Stimulated activated CD8-positive, alpha-beta memory T cell treated with anti-CD3 and anti-CD28 coated beads, Interleukin-15, amount 100 ng/mL, for 4 hours (primary cell): ENCODE measurements at regions not wholly inside any gene's neighbourhood (a gene's known extent, or its start where the extent isn't known, plus 50 kb on each side); places are given as distances from the start of the nearest gene placed in this dataset.

ENCODE experiments used
- DNase-seq, 2 donors: peaks; one replicate each; pipeline ENCODE4 v3.0.0-alpha.2; 2020; ENCODE audit warnings: low read depth in 2 of 2

DNA sequence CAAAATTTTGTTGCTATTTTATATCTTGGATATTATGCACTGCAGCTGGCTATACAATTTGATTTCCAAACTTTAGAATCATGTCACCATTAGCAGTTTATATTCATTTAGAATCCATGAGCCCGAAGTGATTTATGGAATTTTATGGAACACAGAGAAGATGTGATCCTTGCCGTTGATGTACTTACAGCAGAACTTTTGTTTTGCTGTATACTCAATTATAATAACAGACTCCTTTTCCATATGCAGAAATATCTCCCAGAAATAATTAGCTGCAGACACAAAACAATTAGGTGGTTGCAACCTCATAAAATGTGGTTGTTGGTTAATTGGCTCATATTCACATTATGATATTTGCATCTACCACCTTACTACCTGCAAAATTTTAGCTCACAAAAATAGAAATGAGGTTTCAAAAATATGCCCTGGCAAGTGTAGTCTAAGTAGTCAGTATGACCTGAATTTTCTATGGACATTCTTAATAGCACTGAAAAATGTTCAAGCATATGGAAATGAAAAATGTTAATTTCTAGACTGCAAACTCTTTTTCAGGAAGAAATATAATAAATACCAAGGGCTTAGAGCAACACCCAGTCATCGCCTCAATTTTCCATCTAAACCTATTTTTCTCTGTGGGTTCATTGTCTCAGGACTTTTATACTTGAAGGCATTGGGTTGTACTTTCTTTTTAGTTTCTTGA lies 997.6 kb downstream of the MCTP2 start:
- no peak for DNase-seq

DNA sequence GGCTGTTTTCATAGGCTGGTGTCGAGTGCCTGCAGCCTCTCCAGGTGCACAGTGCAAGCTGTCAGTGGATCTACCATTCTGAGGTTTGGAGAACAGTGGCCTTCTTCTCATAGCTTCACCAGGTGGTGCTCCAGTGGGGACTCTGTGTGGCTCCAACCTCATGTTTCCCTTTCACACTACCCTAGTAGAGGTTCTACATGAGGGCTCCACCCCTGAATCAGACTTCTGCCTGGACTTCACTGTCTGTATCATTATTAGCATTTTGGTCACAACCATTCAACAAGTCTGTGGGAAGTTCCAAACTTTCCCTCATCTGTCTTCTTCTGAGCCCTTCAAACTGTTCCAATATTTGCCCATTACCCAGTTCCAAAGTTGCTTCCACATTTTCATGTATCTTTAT lies 1003.7 kb downstream of the MCTP2 start:
- no peak for DNase-seq

DNA sequence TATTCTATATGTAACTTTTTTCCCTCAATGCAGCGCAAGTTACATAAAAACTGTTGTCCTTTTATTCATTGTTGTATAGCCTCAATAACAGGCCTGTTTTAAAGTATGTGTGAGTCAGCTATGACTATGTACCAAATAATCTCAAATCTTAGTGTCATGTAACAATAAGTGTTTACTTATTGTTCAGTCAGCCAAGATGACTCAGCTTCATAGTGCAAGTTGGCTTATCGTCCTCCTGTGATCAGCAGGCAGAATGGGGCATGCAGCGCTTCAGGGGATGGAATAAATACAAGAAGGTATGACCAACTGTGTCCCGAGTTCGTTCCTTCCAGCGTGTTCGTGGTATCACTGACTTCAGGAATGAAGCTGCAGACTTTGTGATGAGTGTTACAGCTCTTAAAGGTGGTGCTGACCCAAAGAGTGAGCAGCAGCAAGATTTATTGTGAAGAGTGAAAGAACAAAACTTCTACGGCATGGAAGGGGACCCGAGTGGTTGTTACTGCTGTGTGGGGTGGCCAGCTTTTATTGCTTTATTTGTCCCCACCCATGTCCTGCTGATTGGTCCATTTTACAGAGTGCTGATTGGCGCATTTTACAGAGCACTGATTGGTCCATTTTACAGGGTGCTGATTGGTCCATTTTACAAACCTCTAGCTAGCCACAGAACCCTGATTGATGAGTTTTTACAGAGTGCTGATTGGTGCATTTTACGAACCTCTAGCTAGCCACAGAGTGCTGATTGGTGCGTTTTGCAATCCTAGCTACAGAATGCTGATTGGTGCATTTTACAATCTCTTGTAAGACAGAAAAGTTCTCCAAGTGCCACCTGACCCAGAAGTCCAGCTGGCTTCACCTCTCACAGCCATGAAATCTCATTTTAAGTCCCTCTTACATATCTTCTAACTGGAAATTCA lies 1016.0 kb downstream of the MCTP2 start:
- no peak for DNase-seq

DNA sequence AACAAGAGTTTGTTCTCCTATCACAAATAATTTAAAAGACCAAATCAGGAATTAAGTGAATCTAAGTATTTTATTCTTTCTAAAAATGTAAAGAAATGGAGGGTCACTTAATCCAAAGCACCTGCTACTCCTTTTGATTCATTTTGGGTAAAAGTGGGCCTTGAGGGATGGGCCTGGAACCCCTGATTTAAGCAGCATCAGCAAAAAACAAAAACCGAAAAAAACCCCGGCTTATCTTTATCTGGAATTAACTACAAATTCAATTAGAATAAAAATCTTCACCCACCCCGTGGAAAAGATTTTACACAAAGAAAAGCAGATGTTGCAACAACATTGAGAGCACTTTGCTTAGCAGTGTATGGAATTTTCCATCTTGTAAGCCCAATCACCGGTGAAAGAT lies 1018.2 kb downstream of the MCTP2 start:
- no peak for DNase-seq

DNA sequence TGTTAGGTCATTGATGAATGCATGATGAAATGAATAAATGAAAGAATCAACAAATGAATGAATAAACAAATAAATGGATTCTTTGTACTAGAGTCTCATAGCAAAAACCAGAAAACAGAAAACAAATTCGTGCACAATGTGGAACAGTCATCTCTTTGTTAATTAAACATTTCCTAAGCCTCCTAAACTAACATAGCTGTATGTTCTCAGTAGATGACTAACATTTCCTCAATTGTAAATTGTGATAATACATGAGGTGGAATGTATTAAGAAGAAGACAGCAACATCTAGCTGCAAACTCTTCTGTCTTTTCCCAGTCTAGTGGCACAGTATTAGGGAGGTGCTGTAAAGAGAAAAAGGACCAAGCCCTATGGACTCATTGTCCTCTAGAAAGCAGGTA lies 1021.0 kb downstream of the MCTP2 start:
- DNase-seq: no peak

DNA sequence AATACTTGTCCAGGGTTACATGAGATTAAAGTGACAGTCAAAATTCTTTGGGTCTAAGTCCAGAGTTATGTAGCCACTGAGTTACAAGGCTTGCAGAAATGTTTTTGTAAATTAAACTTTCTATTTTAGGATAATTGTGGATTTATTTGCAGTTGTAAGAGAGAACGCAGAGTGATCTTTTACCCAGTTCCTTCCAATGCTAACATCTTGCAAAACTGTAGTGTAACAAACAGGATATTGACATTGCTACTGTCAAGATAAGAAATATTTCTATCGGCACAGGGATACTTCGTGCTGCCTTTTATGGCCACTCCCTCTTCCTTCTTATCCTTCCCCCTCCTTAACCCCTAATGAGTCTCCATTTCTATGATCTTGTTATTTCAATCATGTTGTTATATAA lies 1022.9 kb downstream of the MCTP2 start:
- no peak for DNase-seq

DNA sequence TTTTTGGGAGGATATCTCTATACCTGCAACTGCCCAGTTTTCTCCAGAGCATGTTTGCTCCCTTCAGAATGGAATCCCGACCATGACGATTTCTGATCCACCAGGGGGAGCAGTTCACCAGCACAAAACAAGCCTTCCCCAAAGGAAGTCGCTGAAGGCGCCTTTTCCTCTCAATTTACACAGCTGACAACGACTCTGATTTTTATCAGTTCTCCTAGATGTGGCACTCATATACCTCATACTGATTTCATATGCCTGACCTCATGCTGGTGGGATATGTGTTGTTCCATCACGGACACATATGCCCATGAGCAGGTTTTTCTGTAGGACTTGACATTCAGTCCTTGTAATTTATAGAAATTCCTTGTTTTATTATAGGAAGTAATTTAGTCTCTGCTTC lies 1028.2 kb downstream of the MCTP2 start:
- DNase-seq: peak in 1 of 2 donors; percentile 4

DNA sequence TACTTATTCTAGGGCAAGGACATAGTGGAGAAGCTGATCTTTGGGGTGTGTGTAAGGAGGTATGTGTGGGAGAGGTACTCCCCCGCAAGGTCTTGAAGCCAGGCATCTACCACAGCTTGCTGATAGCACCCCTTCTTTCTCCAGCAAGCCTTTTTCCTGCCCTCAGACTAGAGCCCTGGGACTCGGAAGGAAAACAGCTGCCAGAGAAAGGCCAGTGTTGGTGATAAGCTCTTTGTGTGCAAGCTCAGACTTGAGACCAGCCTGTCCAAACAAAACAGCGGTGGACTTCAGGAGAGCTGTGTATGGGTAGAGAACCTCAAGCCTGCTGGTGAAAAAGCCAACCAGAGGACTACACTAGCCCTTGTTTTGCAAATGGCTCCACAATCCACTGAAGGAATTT lies 1028.6 kb downstream of the MCTP2 start:
- DNase-seq: no peak

DNA sequence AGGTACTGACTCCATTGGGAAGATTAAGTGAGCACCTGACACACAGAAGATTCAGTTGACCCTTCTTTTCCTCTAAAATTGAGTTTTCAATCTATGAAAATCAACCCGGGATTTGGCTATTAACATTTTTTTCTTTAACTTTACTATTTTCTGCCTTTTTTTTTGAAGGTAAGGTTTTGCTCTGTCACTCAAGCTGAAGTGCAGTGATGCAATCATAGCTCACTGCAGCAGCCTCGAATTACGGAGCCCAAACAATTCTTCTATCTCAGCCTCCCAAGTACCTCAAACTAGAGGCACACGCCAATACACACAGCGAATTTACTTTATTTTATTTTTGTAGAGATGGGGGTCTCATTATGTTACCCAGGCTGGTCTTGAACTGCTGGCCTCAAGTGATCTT lies 1029.5 kb downstream of the MCTP2 start:
- no peak for DNase-seq

DNA sequence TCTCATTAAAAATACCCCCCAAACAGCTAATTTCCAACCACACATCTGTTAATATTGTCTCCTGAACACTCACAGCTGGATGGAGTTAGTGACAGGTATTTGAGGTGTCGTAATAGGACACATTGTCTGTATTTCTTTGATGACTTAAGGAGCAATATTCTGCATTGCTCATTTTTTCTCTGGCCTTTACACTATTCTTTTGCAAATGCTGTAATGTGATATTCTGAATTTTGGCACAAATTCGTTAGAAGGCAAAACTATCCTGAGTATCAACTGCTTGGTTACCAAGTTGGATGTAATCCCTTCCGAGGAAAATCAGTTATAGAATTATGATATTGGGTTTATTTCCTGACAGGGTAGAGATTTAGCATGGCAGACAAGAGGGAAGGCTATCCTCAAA lies 1030.2 kb downstream of the MCTP2 start:
- no peak for DNase-seq

DNA sequence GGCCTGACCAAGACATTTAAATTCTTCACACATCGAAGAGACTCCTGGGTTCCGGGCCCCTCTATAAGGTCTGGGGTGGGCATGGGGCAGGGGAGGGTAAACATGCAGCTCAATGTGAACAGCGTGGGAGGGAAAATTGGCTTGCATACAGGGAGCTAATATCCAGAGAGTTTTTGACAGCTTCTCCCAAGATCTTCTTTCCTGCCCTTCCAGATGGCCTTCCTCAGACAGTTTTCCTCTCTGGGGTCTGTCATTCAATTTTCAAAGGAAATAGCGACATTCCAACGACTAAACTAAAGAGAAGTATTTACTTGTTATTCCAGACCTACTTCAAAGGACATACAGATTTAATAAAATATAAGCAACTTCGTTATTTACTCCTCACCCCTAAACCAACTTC lies 1030.6 kb downstream of the MCTP2 start:
- DNase-seq: no peak

DNA sequence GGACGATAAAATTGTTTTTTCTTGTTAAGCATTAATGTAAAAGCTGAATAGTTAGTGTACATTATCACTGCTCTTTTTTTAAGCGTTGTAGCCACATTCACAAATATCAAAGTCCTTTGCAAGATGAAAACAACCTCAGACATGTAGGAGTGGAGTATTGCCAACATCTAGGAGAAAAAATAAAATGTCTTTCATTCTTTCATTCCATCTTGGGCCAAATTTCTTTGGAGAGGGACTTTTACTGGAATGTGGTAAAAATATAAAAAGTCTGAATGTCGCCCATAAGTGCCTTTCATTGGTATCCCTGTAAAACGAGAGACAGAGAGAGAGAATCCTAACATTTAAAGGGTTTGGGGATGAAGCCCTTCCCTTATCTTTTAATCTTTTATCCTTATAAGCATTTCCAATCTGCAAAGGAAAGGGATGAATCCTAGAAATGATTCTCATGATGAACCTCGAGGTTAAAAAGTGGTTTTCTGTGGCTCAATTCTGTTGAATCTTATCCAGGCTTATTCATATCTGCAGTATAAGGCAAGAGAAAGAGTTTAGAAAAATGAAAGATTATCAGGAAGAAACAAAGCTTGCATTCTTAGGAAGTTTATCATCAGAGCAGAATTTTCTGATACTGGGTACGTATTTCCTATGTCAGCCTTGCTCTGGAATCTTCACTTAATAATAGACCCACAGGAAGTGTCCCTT lies 1031.7 kb downstream of the MCTP2 start:
- no peak for DNase-seq

DNA sequence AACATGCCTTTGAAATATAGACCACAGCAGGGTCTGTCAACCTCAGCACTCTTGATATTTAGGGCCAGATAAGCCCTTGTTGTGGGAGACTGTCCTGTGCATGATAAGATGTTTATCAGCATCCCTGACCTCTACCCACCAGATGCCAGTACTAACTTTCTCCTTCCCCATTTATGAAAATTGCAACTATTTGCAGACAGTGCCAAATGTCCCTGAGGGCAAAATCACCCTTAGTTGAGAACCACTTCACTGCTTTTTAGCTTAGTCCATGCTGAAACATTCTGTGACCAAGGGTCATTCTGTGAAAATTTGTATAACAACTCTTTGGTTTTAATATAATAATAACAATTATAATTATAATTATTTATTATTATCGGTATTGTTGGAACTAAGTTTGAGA lies 1032.4 kb downstream of the MCTP2 start:
- no peak for DNase-seq

DNA sequence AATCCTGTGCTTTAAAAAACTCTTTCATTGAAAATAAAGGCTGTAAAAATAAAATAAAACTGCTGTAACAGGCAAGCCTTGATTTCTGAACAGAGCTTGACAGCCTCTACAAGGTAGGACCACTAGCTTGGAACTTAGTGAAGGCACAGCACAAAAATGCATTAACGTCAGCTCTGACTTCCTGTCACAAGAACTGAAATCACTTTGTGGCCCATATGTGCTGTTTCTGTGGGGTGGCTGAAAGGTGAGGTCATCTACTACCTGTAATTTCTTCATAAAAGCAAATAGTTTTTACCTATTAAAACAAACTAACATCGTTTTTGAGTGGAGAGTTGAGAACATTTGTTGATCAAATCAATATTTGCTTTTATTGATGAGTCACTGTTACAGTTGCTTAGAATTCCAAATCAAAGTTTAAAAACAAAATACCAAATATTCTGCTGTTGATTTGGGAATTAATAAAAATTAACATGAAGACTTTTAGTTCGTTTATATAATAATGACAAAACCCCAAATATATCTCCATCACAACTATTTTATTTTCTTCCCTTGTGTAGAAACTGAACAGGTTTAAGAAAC lies 1034.1 kb downstream of the MCTP2 start:
- no peak for DNase-seq

DNA sequence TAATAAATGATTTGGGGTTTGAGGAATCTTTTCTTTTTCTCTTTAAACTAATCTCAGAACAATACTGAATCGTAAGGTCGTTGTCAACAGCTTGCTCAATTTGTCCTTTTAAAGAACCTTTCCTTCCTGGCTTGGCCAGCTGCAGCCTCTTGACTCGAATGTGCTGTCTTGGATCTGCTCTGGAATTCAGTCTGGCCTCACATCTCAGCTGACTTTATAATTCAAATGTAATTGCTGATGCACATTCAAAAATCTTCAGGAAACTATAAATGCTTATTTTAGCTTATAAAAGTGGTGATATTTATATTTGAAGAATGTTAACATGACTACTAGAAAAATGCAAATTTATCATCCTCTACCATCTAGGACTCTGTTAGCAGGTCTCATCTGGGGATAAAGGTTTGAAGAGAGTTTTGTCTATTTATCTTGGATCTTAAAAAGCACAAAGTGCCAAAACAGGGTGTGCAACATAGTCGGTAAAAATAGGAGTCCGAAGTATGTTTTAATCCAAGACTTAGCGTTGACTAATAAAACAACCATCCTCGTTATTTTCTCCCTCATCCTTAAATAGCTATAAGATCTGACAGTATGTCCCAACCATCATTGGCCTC lies 1035.2 kb downstream of the MCTP2 start:
- DNase-seq: no peak

DNA sequence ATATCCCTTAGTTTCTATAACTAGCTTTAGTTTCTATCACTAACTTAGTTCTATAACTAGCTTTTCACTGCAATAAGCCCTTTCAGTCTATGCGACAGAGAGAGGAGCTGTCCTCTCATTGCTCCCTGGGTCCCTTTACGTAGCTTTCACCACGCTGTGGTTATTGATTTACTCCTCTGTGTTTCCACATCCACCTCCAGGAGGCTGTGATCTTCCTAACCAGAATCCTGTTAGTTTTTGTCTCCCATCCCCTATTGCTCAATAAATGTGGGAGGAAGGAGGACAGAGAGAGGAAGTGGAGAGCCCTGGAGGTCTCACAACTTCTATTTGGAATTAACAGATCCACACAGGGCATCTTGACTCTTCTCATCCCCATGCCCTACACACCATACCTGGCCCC lies 1036.1 kb downstream of the MCTP2 start:
- no peak for DNase-seq

DNA sequence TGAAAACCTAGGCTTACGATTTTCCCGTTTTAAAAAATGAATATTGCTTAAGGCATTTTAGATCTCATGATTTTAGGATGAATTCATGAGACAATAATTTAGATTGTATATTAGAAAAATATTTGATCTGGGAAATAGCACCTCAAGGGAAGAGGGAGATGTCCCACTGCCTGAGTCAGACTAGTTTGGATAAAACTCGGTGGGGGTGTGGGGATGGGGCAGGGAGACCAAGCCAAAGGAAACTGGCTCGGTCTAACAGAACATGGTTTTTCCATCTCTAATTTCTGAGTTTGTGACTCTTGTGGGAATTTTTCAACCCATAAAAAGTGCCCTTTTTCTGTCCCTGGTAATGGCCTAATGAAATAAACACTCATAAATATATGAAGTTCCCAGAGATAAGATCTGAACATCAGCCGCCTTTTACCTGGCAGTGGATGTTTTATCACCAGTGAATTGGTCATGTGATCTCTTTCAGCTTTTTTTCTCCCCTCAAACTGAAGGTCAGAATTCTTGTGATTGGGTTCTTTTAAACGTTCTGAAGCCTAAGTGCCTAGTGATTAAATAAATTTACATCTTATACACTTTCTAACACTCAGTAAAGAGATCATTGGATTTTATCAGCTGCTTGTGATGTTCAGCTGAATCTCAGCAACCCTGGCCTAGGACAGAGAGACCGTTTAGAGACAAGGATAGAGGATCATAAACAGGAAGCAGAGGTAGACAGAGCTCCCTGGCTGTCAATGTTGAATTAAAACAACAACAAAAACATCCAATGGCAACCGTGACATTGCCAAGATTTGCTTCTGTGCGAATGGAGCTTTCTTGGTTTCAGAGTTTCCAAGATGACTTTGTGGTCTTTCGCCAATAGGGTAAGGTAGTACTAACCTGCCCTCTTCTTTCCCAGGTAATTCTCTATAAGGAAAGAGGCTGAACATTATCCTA lies 1038.2 kb downstream of the MCTP2 start:
- no peak for DNase-seq

DNA sequence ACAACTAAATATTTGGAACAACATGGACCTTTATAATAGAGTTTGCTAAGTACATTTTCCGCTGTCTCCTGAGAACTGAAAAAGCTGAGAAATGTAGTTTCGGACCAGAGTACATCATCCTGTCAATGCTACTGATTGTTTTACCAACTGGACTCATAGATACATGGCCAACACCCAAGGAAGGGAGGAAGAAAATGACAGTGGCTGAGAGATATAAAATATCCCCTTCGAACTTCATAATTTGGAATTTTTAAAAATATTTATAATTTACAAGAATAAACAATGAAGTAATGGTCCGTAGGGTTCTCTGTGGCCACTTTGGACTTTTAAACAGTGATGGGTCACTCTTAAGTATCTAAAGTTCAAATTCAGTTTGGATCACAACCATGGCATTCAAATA lies 1042.7 kb downstream of the MCTP2 start:
- no peak for DNase-seq

DNA sequence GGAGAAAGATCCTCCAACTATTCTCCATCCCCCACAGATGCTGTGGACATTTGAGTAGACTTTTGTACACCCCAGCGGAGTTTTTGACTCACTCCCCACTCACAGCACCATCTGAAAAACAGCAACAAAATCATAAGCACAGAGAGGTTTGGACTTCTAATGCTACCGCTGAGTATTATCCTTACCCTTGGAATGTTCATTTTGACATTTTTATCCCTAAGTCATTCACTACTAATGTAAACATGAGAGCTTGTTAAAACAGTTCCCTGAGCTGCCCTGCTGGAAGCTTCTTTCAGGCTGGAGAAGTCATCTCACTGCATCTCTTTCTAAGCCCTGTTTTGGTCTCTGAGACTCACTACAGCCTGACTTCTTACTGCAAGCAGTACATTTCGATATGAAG lies 1045.9 kb downstream of the MCTP2 start:
- DNase-seq: no peak

DNA sequence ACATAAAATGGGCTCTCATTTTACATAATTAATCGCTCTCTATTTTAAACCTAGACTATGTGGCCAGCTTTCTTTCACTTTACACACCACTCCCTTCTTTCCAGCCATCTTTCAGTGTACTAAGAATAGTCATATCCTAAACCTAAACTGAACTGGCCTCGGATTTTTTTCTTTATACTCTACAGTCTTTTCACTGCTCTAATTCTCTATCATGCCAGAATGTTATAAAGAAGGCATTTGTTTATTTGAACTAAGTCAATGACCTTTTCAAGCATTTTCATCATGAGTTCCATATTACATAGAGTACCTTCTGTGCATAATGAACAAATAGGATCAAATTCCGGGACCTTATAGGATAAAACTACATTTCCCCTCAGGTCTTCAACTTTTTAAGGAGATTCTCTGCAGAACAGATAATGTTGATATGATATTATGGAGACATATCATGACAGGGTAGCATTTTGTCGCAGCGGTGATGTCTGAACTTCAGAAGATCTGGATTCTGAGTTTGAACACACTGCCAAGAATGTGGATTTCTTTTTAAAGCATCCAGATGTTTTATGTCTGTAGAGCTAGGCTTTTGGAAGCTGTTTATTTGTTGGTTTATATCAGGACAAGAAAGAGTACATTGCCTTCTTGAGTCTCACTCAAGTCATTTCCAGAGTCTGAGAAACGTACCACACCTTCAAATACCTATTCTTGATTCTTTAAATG lies 1047.3 kb downstream of the MCTP2 start:
- no peak for DNase-seq
